ENCODE measurements at regions not wholly inside any gene's neighbourhood (a gene's known extent, or its start where the extent isn't known, plus 50 kb on each side); places are given as distances from the start of the nearest gene placed in this dataset.

GRCh38 chr6:87815449-87815848, 113.4 kb upstream of the AKIRIN2 start:
- DNase-seq (ENCODE audit: extremely low read depth in 1 of 2, low read depth in 1 of 2), result no peak

DNA sequence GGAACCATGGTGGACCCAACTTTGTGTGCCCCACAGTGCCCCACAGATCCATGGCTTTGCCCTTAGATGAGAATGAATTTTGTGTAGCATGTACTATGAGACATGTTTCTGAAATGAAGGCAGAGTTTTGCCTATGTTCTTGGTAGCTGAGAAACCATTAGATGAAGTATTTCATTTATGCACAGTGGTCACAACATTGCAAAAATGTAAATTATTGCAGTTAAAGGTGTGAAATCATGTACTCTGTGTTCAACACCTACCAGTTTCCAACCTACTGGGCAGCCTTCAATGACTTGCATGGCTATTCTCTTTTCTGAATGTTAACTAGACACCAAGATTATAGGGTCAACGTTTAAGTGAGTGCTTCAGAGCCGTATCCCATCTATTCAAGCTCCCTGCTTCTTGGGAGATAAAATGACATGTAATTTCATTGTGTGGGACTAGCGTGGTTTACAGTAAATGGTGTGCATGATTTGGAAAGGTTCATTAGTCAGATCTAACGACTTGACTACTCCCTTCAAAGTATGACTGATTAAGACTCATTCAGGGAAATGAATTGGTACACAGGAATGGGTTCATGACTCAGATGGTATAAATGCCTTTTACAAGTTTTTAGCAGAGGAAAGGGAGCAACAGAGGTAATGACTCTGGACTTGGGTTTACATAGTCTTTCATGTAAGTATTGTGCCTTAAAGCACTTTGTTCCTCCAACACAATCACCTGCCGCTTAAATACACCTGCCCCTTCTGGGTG, 106.1 kb upstream of the AKIRIN2 start:
- DNase-seq (ENCODE audit: extremely low read depth in 1 of 2, low read depth in 1 of 2), result no peak

- no peak for DNase-seq (ENCODE audit: extremely low read depth in 1 of 2, low read depth in 1 of 2)
Measured at GRCh38 chr6:87807475-87807874, 105.4 kb upstream of the AKIRIN2 start.

GRCh38 chr6:87806635-87807034, 104.6 kb upstream of the AKIRIN2 start:
- no peak for DNase-seq (ENCODE audit: extremely low read depth in 1 of 2, low read depth in 1 of 2)

GRCh38 chr6:87806099-87806498, 104.1 kb upstream of the AKIRIN2 start:
- no peak for DNase-seq (ENCODE audit: extremely low read depth in 1 of 2, low read depth in 1 of 2)

- DNase-seq (ENCODE audit: extremely low read depth in 1 of 2, low read depth in 1 of 2), result no peak
Measured at GRCh38 chr6:87803791-87804190, 101.8 kb upstream of the AKIRIN2 start.

DNA sequence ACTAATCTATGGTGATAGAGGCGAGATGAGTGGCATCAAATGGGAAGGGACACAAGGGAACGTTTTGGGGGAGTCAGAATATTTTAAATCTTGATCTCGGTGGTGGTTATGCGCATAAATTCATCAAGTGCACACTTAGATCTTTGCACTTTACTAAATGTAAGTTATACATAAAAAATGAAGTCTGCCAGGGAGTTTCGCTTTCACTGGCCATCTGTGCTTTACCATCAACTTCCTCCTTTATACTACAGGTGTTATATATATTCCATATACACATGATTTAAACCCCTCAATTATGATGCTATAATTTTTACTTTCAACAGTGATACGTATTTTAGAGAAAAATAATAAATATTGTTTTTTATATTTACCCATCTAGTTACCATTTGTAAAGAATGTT, 97.6 kb upstream of the AKIRIN2 start:
- DNase-seq (ENCODE audit: extremely low read depth in 1 of 2, low read depth in 1 of 2), result no peak

- no peak for DNase-seq (ENCODE audit: extremely low read depth in 1 of 2, low read depth in 1 of 2)
Measured at GRCh38 chr6:87798393-87799278, 96.6 kb upstream of the AKIRIN2 start.

- DNase-seq (ENCODE audit: extremely low read depth in 1 of 2, low read depth in 1 of 2), result no peak
Measured at GRCh38 chr6:87794922-87795885, 93.2 kb upstream of the AKIRIN2 start.

GRCh38 chr6:87793315-87793714, 91.3 kb upstream of the AKIRIN2 start:
- DNase-seq (ENCODE audit: extremely low read depth in 1 of 2, low read depth in 1 of 2), result no peak

- no peak for DNase-seq (ENCODE audit: extremely low read depth in 1 of 2, low read depth in 1 of 2)
Measured at GRCh38 chr6:87791982-87792381, 89.9 kb upstream of the AKIRIN2 start.

- DNase-seq (ENCODE audit: extremely low read depth in 1 of 2, low read depth in 1 of 2), result no peak
Measured at GRCh38 chr6:87791485-87791884, 89.5 kb upstream of the AKIRIN2 start.

- DNase-seq (ENCODE audit: extremely low read depth in 1 of 2, low read depth in 1 of 2), result no peak
Measured at GRCh38 chr6:87791029-87791428, 89.0 kb upstream of the AKIRIN2 start.

DNA sequence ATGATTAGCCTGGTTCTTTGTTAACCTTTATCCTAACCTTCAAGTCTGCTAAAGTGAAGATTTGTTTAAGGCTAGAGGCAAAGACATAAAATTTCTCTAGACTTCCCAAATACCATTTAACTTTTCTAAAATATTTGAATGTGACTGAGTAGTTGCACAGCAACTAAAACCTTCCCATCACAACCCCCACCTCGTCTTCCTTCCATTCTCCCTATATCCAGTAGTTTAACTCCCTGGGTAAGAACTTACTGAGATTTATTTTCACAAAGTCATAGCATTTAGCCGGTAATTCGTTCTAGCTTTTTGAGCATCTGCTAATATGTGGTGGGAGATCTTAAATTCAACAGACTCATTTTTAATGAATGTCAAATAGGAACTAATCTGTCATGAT, 87.9 kb upstream of the AKIRIN2 start:
- DNase-seq (ENCODE audit: extremely low read depth in 1 of 2, low read depth in 1 of 2), result no peak

DNA sequence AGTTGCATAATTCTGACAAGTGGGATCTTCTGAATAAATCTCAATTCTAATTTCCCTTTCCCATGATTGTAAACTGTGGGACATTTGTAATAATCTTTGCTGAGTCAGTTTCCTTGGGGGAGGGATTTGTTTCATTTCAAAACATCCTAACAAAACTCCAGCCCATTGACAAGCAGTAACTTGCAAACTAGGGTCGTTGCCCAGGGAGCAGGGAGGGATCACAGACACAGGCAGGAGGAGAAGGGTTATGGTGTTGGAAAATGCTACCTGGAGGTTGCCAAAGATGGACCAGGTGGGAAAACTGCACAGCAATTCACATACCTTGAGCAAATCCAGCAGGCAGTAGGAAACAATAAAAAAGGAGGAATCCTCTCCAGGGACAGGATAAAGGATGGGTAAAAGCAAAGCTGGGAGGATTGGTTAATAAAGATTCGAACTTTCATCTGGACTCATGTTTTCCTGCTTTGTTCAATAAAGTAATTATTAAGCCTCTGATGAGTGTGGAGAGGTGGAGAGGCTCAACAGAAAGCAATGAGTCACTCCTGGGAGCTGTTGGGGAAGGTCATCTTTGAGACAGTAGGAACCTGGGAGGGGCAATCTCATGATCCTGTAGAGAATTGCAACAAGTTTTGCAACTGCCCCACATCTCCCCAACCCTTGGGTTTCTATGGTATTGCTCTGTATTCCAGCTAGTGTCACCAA, 87.3 kb upstream of the AKIRIN2 start:
- DNase-seq (ENCODE audit: extremely low read depth in 1 of 2, low read depth in 1 of 2), result no peak

DNA sequence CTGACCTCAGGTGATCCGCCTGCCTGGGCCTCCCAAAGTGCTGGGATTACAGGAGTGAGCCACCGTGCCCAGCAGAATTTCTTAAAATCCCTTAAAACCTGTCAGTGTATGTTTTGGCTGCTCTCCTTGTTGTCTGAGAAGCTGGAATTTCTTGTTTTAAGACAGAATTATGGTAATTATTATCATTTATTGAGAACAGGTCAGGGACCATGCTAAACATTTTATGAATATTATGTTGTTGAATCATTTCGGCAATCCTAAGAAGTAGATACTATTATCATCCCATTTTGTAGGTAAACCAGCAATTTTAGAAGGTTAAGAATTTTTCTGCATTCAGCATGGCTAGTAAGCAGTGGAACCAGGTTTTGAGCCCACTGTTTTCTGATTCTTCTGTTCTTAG, 86.1 kb upstream of the AKIRIN2 start:
- no peak for DNase-seq (ENCODE audit: extremely low read depth in 1 of 2, low read depth in 1 of 2)

DNA sequence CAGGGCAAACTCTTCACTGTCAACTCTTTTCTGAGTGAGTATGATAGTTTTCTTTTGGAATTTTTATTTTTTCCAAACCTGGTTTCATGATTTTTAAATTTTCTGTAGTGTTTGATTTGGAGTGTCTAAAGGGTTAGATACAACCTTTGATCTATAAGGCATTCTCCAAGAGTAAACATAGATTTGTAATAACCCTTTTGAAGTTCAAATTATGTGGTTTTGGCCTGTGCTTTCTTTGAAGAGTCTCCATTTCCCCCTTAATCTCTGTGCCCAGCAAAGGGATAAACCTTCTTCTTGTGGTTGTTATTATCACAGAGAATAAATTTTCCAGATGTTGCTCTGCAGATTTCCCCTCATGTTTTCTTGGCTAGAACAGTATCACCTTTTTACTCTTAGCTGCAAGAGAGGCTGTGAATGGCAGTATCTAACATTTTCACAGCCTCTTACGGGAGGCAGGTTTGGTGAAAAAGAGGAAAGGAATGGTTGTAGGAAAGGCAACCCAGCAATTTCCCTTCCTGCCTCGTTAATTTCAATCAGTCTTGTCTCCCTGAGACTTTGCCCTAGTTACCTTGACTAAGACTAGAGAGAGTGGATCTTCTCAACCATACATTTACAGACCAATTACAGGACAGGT, 83.3 kb upstream of the AKIRIN2 start:
- no peak for DNase-seq (ENCODE audit: extremely low read depth in 1 of 2, low read depth in 1 of 2)

DNA sequence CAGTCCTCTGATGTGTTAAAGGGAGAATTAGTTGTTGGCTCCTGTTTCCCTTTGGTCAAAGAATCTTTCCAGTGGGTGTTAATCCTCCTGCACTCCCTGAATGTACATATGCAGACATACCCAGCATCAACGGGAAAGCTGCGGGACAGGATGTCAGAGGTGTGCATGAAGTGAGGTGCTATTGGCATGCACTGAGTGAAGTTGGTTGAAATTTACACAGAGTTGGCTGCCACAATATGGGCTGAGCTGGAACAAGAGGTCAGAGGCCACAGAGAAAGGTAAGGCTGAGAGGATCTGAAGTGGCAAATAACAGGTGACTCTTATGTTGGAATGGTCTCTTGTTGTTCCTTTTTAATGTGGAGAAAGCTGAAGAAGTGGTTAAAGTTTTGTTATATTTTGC, 82.7 kb upstream of the AKIRIN2 start:
- no peak for DNase-seq (ENCODE audit: extremely low read depth in 1 of 2, low read depth in 1 of 2)

DNA sequence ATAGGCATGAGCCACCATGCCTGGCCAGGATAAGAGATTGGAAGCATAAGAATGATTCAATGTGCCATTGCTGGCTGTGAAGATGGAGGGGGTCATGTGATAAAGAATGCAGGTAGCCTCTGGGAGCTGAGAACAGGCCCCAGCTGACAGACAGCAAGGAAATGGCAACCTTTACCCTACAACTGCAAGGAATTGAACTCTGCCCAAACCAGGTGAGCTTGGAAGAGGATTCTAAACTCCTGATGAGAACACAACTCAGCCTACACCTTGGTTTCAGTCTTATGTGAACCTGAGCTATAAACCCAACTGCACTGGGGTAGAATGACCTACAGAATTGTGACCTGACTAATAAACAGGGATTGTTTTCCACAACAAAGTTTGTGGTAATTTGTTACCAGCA, 82.0 kb upstream of the AKIRIN2 start:
- DNase-seq (ENCODE audit: extremely low read depth in 1 of 2, low read depth in 1 of 2), result no peak

GRCh38 chr6:87779542-87779941, 77.5 kb upstream of the AKIRIN2 start:
- no peak for DNase-seq (ENCODE audit: extremely low read depth in 1 of 2, low read depth in 1 of 2)

Measured in stimulated activated CD8-positive, alpha-beta memory T cell treated with anti-CD3 and anti-CD28 coated beads, Interleukin-7, amount 100 ng/mL, for 48 hours (primary cell).